ENCODE measurements at regions not wholly inside any gene's neighbourhood (a gene's known extent, or its start where the extent isn't known, plus 50 kb on each side); places are given as distances from the start of the nearest gene placed in this dataset.

DNA sequence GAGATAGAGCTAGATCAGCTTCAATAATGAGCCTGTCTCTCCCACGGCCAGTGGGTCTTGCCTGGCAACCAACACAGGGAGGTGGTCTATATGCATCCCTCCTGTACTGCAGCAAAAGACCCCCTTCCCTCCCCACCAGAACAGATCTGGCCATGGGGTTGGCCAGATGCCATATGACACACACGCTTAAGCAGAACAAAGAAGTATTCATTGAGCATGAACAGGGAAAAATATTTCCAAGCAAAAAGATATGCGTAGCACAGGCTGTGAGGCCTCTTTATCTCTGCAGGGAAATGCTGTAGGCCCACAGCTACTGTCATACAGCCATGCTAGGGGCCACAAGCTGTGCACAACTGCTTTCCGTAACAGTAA is 73.4 kb upstream of the NRSN1 start:
- TF ChIP-seq, protein P1, sequence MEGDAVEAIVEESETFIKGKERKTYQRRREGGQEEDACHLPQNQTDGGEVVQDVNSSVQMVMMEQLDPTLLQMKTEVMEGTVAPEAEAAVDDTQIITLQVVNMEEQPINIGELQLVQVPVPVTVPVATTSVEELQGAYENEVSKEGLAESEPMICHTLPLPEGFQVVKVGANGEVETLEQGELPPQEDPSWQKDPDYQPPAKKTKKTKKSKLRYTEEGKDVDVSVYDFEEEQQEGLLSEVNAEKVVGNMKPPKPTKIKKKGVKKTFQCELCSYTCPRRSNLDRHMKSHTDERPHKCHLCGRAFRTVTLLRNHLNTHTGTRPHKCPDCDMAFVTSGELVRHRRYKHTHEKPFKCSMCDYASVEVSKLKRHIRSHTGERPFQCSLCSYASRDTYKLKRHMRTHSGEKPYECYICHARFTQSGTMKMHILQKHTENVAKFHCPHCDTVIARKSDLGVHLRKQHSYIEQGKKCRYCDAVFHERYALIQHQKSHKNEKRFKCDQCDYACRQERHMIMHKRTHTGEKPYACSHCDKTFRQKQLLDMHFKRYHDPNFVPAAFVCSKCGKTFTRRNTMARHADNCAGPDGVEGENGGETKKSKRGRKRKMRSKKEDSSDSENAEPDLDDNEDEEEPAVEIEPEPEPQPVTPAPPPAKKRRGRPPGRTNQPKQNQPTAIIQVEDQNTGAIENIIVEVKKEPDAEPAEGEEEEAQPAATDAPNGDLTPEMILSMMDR (conservative IDR thresholded peaks at IDR 0.05): no peak
- TF ChIP-seq EZH2 (IDR thresholded peaks at IDR 0.05; ENCODE audit: low read depth): no peak
